Ishikawa (cell line): ENCODE measurements at regions not wholly inside any gene's neighbourhood (a gene's known extent, or its start where the extent isn't known, plus 50 kb on each side); places are given as distances from the start of the nearest gene placed in this dataset.

Experiments used
- CEBPB ChIP-seq: IDR thresholded peaks from 2 replicates; pipeline ENCODE4 v1.6.1; 2012
- CREB1 ChIP-seq: IDR thresholded peaks from 2 replicates; pipeline ENCODE4 v1.6.1; 2012; ENCODE audit warnings: low read depth
- EGR1 ChIP-seq: IDR thresholded peaks from 2 replicates; pipeline ENCODE4 v1.6.1; 2012
- EP300 ChIP-seq: IDR thresholded peaks from 2 replicates; pipeline ENCODE4 v1.6.1; 2012; ENCODE audit warnings: borderline replicate concordance
- FOXM1 ChIP-seq: IDR thresholded peaks from 2 replicates; pipeline ENCODE4 v1.6.1; 2012; ENCODE audit warnings: low read depth, borderline replicate concordance
- MAX ChIP-seq: IDR thresholded peaks from 2 replicates; pipeline ENCODE4 v1.6.1; 2012
- NFIC ChIP-seq: IDR thresholded peaks from 2 replicates; pipeline ENCODE4 v1.6.1; 2012
- RAD21 ChIP-seq: IDR thresholded peaks from 2 replicates; pipeline ENCODE4 v1.6.1; 2012; ENCODE audit warnings: low read depth
- REST ChIP-seq: IDR thresholded peaks from 2 replicates; pipeline ENCODE4 v1.6.1; 2012; ENCODE audit warnings: low read depth, mild to moderate bottlenecking
- TAF1 ChIP-seq: IDR thresholded peaks from 2 replicates; pipeline ENCODE4 v1.6.1; 2012; ENCODE audit warnings: low read depth, mild to moderate bottlenecking
- TCF12 ChIP-seq: IDR thresholded peaks from 2 replicates; pipeline ENCODE4 v1.6.1; 2012; ENCODE audit warnings: low read depth
- TEAD4 ChIP-seq: IDR thresholded peaks from 2 replicates; pipeline ENCODE4 v1.6.1; 2012
- USF1 ChIP-seq: IDR thresholded peaks from 2 replicates; pipeline ENCODE4 v1.6.1; 2012
- YY1 ChIP-seq: IDR thresholded peaks from 2 replicates; pipeline ENCODE4 v1.6.1; 2012; ENCODE audit warnings: low read depth
- ZBTB7A ChIP-seq: IDR thresholded peaks from 2 replicates; pipeline ENCODE4 v1.6.1; 2012; ENCODE audit warnings: low read depth

- TF ChIP-seq TAF1 (no peak), EGR1 (no peak), REST (no peak), EP300 (no peak)
Measured at GRCh38 chr20:22182148-22182547, 402.2 kb downstream of the FOXA2 start.

- no peak for TF ChIP-seq CEBPB
- no peak for TF ChIP-seq RAD21
- no peak for TF ChIP-seq MAX
- TF ChIP-seq ZBTB7A = no peak
- no peak for TF ChIP-seq CREB1
- no peak for TF ChIP-seq TEAD4
- TF ChIP-seq USF1 = no peak
- TF ChIP-seq EP300 = no peak
- no peak for TF ChIP-seq TAF1
- TF ChIP-seq TCF12 = no peak
- no peak for TF ChIP-seq EGR1
- TF ChIP-seq REST = no peak
- no peak for TF ChIP-seq FOXM1
Measured at GRCh38 chr20:22180244-22180643, 404.1 kb downstream of the FOXA2 start.

- TF ChIP-seq MAX (no peak), ZBTB7A (no peak), TEAD4 (no peak), NFIC (no peak), EGR1 (no peak), YY1 (no peak), CEBPB (no peak), FOXM1 (no peak), TAF1 (no peak)
Measured at GRCh38 chr20:22160101-22160652, 424.2 kb downstream of the FOXA2 start.

- no peak for TF ChIP-seq USF1
- no peak for TF ChIP-seq TCF12
- no peak for TF ChIP-seq EP300
- TF ChIP-seq MAX = no peak
- no peak for TF ChIP-seq FOXM1
- TF ChIP-seq TAF1 = no peak
- TF ChIP-seq TEAD4 = no peak
- no peak for TF ChIP-seq CREB1
- no peak for TF ChIP-seq EGR1
Measured at GRCh38 chr20:22159276-22159675, 425.1 kb downstream of the FOXA2 start.

GRCh38 chr20:22127587-22127986, 422.1 kb downstream of the PAX1 start:
- TF ChIP-seq TCF12 = no peak
- TF ChIP-seq YY1 = no peak
- no peak for TF ChIP-seq FOXM1

- no peak for TF ChIP-seq USF1
- no peak for TF ChIP-seq YY1
- TF ChIP-seq TAF1 = no peak
- TF ChIP-seq FOXM1 = no peak
- no peak for TF ChIP-seq NFIC
- TF ChIP-seq CREB1 = no peak
- TF ChIP-seq CEBPB = no peak
Measured at GRCh38 chr20:22106308-22106938, 401.0 kb downstream of the PAX1 start.
